ENCODE measurements at regions not wholly inside any gene's neighbourhood (a gene's known extent, or its start where the extent isn't known, plus 50 kb on each side); places are given as distances from the start of the nearest gene placed in this dataset.

DNA sequence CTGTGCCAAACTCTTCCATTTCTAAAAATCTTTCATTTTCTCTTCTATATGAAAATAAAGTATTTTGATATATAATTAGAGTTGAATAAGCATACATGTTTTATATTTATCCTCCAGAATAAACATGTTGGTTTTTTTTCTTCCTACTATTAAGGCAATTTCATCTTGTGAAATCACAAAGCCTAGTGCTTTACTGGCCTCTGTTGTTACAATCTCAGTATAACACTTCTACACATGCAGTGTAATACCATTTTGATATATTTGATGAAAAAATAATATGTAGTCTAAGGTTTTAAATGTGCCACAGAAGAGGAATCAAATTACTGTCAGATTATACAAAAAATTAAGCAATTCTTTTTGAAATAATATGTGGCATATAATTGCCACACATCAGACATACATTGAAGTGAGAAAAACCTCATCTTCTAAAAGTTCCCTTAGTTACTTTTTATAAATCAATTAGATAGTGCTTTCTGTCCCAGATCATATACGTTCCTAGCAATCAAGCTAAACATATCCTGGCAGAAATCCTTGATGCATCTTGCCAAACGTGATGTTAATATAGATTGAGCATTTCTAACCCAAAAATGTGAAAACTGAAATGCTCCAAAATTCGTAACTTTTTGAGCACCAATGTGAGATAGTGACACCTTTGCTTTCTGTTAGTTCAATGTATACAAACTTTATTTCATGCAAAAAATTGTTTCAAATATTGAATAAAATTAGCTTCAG lies 225.1 kb upstream of the MANEA start:
- no peak for TF ChIP-seq POLR2A (IDR thresholded peaks at IDR 0.05)
- TF ChIP-seq, protein P1, sequence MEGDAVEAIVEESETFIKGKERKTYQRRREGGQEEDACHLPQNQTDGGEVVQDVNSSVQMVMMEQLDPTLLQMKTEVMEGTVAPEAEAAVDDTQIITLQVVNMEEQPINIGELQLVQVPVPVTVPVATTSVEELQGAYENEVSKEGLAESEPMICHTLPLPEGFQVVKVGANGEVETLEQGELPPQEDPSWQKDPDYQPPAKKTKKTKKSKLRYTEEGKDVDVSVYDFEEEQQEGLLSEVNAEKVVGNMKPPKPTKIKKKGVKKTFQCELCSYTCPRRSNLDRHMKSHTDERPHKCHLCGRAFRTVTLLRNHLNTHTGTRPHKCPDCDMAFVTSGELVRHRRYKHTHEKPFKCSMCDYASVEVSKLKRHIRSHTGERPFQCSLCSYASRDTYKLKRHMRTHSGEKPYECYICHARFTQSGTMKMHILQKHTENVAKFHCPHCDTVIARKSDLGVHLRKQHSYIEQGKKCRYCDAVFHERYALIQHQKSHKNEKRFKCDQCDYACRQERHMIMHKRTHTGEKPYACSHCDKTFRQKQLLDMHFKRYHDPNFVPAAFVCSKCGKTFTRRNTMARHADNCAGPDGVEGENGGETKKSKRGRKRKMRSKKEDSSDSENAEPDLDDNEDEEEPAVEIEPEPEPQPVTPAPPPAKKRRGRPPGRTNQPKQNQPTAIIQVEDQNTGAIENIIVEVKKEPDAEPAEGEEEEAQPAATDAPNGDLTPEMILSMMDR (IDR thresholded peaks at IDR 0.05): no peak

Measured in testis (tissue), 2 donors.